HUES6 (cell line): ENCODE measurements at regions not wholly inside any gene's neighbourhood (a gene's known extent, or its start where the extent isn't known, plus 50 kb on each side); places are given as distances from the start of the nearest gene placed in this dataset.

ENCODE experiments used
- H3K27ac ChIP-seq: 2 replicates; pipeline ENCODE4 v1.7.0; 2013; ENCODE audit warnings: low read depth, mild to moderate bottlenecking, low read length, inconsistent platforms
- H3K27me3 ChIP-seq: 2 replicates; pipeline ENCODE4 v1.6.1; 2013; ENCODE audit warnings: low read length; ENCODE audit not compliant: control insufficient read depth, insufficient read depth
- H3K36me3 ChIP-seq: 2 replicates; pipeline ENCODE4 v1.6.1; 2013; ENCODE audit warnings: low read length; ENCODE audit not compliant: control insufficient read depth, insufficient read depth
- H3K4me1 ChIP-seq: 2 replicates; pipeline ENCODE4 v1.6.1; 2013; ENCODE audit warnings: low read length; ENCODE audit not compliant: control insufficient read depth, insufficient read depth
- H3K4me3 ChIP-seq: 2 replicates; pipeline ENCODE4 v1.5.1; 2013; ENCODE audit warnings: low read depth, low read length
- H3K9ac ChIP-seq: one replicate; pipeline ENCODE4 v1.6.1; 2013; ENCODE audit warnings: mild to moderate bottlenecking, low read length
- H3K9me3 ChIP-seq: 2 replicates; pipeline ENCODE4 v1.6.1; 2013; ENCODE audit warnings: low read depth, low read length; ENCODE audit not compliant: control insufficient read depth, insufficient read depth

DNA sequence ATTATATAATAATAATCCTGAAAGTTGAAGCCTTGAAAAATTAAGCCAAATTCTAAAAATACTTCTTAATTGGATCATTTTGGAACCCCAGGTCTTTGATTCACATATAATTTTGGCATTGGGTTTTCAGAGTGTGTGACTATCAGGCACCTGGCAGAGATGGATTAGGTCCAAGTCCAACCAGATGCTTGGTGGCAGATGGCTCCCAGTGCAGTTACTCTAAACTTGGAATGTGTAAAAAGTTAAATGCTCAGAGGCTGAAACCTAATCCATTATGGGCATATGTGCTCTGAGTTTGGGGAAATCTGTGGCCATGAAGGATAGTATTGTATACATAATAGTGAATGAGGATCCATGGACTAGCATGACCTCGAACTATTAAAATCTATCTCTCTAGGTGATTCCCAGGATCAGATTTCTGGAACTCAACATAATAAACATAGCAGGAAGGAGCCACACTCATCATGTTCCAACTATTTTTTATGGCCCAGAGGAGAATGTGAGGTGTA lies 333.0 kb downstream of the RPRM start:
- Histone ChIP-seq H3K4me3 (no peak overlapping the region), H3K27me3 (no peaks in the 10 kb centered on the region), H3K4me1 (peaks cover 3% of the 10 kb centered on the region; the same call in 1 of the 2 replicates), H3K9ac (no peak overlapping the region), H3K27ac (no peak overlapping the region), H3K36me3 (no peaks in the 10 kb centered on the region), H3K9me3 (no peaks in the 10 kb centered on the region)

DNA sequence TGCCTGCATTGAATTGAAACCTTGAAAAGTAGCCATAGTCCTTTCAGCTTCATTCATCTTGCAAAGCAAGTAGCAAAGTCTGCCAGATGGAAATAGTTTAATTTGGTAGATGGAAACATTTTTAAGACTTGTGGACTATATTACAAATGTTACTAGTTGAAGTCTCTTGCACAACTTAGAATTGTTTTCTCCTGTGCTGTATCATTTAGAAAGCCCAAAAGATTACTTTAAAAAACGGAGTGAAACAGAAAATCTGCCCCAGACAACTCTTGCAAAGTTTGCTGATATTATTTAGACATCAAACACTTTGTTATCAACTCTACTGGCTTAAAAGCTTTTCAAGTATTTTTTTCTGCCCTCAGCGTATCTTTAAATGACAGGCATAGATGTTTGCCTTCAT lies 335.0 kb downstream of the RPRM start:
- Histone ChIP-seq H3K36me3 (no peaks in the 10 kb centered on the region), H3K4me1 (peaks cover 3% of the 10 kb centered on the region; the same call in 1 of the 2 replicates), H3K27ac (no peak overlapping the region), H3K4me3 (no peak overlapping the region), H3K9me3 (no peaks in the 10 kb centered on the region), H3K9ac (no peak overlapping the region), H3K27me3 (no peaks in the 10 kb centered on the region)

DNA sequence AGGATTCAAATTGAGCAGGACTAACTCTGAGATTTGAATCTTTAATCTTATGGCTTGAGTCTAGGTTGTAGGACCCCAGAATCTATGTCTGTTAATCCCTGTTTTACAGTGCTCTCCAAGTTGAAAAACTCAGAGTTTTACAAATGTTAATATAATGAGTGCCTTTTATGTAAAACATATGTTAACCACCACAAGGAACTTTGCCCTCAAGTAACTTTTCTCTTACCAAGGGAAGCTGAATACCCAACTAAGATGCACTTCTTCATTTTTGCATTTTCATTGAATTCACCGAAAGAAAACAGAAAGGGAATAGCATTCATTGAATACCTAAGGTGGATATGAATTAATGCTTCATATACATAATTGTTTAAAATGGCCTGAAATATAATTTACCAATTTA lies 338.1 kb downstream of the RPRM start:
- H3K4me1 ChIP-seq: peaks cover 3% of the 10 kb centered on the region; the same call in 1 of the 2 replicates
- no peaks in the 10 kb centered on the region for H3K36me3 ChIP-seq
- no peak overlapping the region for H3K4me3 ChIP-seq
- H3K27me3 ChIP-seq: no peaks in the 10 kb centered on the region
- no peak overlapping the region for H3K9ac ChIP-seq
- H3K9me3 ChIP-seq: no peaks in the 10 kb centered on the region
- no peak overlapping the region for H3K27ac ChIP-seq

DNA sequence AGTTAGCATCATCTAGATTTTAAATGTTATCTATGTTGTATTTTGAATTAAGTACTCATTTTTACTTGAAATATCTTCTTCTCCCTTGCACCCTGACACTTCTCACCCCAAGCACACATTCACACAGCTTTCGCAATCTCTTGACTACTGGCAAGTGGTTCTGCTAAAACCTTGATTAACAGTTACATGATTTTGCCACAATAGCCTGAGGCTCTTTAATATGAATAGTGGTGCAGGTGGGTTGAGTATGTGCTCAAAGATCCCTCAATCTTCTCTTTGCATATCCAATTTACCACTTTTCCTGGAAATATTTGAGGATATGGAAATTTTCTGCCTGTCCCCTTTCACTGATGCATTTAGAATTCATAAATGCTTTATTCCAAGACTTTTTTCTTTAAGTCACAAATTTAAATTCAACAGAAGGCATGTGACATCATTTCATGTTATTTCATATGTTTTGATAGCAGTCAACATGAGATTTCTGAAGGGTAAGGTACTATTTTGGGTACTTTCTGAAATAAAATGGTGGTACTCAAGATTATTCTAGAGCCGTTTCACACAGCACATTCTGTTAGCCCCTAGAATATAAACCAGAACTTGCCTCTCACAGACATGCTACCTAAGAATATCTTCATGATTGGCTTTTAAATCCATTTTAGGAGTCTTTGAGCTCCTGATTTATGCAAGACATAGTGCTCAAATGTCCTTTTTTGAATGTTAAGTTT lies 339.7 kb downstream of the RPRM start:
- no peak overlapping the region for H3K27ac ChIP-seq
- no peaks in the 10 kb centered on the region for H3K36me3 ChIP-seq
- H3K9me3 ChIP-seq: no peaks in the 10 kb centered on the region
- no peak overlapping the region for H3K9ac ChIP-seq
- H3K4me1 ChIP-seq: peaks cover 3% of the 10 kb centered on the region; the same call in 1 of the 2 replicates
- no peaks in the 10 kb centered on the region for H3K27me3 ChIP-seq
- H3K4me3 ChIP-seq: no peak overlapping the region

DNA sequence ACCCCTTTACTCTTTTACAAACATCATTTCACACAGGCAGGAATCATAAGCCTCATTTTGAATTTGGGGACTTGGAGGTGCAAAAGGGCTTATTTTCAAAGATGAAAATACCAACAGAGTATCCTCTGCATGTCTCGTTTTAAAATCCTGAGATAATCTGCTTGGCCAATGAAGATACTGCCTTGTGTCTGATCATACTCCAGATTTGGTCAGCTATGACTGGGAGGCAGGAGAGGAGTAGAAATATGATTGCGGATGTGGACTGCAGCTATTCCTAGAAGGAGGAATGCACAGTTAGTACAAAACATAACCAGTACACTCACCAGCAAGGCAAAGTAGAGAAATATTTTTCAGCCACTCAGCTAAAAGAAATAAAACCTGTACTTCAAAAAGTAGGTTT lies 342.3 kb downstream of the RPRM start:
- peaks cover 3% of the 10 kb centered on the region; the same call in 1 of the 2 replicates for H3K4me1 ChIP-seq
- H3K9me3 ChIP-seq: 0 out of 2 replicates have a peak, but pooled peaks cover 4% of the 10 kb centered on the region
- no peaks in the 10 kb centered on the region for H3K36me3 ChIP-seq
- no peak overlapping the region for H3K4me3 ChIP-seq
- H3K9ac ChIP-seq: no peak overlapping the region
- no peaks in the 10 kb centered on the region for H3K27me3 ChIP-seq
- H3K27ac ChIP-seq: no peak overlapping the region

DNA sequence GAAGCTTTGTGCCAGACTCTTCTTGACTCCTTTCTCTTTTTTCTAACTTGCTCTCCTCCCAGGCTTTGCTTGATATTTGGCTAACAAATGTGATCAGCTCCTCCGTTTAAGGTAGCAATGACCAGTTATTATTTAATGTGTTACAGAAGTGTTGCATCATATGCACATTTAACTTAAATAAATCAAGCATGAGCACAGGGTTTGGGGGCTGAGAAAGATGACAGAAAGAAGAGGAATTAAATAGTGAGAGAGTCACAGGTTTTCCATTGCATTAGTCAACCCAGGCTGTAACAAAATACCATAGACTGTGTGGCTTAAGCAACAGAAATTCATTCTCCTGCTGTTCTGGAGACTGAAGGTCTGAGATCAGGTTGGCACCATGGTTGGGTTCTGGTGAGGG lies 343.8 kb downstream of the RPRM start:
- H3K4me3 ChIP-seq: no peak overlapping the region
- no peak overlapping the region for H3K9ac ChIP-seq
- no peaks in the 10 kb centered on the region for H3K27me3 ChIP-seq
- no peaks in the 10 kb centered on the region for H3K36me3 ChIP-seq
- H3K9me3 ChIP-seq: 0 out of 2 replicates have a peak, but pooled peaks cover 4% of the 10 kb centered on the region
- H3K4me1 ChIP-seq: no peaks in the 10 kb centered on the region
- H3K27ac ChIP-seq: no peak overlapping the region

DNA sequence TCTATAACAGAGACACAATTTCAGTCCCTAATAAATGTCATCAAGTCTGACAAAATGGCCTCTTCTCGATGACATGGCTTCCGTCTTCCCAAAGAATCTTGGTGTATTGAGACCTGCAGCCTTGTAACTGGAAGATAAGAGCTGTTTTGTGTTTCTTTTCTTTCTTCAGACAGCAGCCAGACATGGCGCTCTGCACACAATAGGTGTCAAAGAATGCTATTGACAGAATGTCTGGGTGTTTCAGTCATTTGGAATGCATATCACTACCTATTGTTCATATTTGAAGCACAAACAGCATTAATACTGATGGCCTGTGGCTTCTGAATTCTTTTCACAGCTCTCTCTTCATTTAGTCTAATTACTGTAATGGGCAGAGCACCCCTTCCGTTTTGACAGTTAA lies 344.8 kb downstream of the RPRM start:
- Histone ChIP-seq H3K27ac (no peak overlapping the region), H3K9me3 (0 out of 2 replicates have a peak, but pooled peaks cover 4% of the 10 kb centered on the region), H3K36me3 (no peaks in the 10 kb centered on the region), H3K4me3 (no peak overlapping the region), H3K4me1 (no peaks in the 10 kb centered on the region), H3K9ac (no peak overlapping the region), H3K27me3 (no peaks in the 10 kb centered on the region)

DNA sequence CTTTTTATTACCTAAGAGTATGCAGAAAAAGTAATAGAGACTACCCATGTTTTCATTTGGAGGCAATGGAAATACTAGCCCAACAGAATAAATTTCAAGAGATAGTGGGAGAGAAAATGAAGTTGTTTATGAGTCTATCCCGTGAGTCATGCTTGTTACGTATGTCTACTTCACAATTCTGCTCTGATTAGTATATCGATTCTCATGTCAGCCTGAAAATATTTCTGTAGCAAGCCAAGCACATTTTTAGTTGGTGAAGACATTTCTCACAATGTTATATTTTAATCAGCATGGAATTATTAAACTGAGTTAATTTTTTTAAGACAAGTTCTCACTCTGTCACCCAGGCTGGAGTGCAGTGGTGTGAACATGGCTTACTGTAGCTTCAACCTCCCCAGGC lies 346.1 kb downstream of the RPRM start:
- H3K27me3 ChIP-seq: no peaks in the 10 kb centered on the region
- no peak overlapping the region for H3K27ac ChIP-seq
- H3K4me1 ChIP-seq: no peaks in the 10 kb centered on the region
- no peaks in the 10 kb centered on the region for H3K36me3 ChIP-seq
- H3K4me3 ChIP-seq: no peak overlapping the region
- H3K9ac ChIP-seq: no peak overlapping the region
- peaks cover 9% of the 10 kb centered on the region; the same call in 1 of the 2 replicates for H3K9me3 ChIP-seq

DNA sequence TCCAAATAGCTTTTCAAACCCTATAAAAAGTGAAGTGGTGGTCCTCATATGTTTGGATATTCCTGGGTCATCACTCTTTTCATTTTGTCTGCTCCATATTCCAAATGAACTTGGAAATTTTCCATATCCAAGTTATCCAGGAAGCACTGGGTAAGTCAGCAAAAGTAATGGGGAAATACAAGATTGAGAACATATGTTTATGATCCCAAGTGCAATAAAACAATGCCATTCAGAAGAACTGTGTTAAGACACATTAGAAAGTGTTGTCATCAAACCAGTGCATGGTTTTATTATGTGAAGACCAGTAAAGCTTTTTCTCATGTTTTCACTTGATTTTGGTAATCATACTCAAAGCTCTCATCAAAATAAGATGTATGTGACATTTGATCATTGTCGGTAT lies 363.4 kb downstream of the RPRM start:
- Histone ChIP-seq H3K4me1 (no peaks in the 10 kb centered on the region), H3K9me3 (no peaks in the 10 kb centered on the region), H3K27ac (no peak overlapping the region), H3K36me3 (no peaks in the 10 kb centered on the region), H3K9ac (no peak overlapping the region), H3K4me3 (no peak overlapping the region), H3K27me3 (no peaks in the 10 kb centered on the region)

DNA sequence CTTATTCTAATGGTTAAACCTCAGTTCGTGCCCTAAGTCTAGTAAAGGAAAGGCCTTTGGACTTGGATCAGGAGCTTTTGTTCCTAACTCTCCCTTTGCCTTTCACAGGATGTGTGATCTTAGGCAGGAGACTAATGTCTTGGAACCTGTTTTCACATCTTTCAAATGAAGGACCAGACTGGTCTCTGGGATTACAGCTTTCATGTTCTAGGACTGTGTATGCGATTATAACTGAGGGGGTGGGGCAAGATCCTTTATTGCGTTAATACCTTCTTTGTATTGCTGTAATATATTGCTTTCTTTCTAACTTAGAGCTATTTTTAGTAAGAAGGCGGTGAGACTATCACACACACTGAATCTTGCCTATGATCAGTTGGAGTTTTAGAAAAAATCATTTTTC lies 368.1 kb downstream of the RPRM start:
- Histone ChIP-seq H3K27me3 (no peaks in the 10 kb centered on the region), H3K36me3 (no peaks in the 10 kb centered on the region), H3K27ac (no peak overlapping the region), H3K9ac (no peak overlapping the region), H3K4me3 (no peak overlapping the region), H3K9me3 (no peaks in the 10 kb centered on the region), H3K4me1 (no peaks in the 10 kb centered on the region)

DNA sequence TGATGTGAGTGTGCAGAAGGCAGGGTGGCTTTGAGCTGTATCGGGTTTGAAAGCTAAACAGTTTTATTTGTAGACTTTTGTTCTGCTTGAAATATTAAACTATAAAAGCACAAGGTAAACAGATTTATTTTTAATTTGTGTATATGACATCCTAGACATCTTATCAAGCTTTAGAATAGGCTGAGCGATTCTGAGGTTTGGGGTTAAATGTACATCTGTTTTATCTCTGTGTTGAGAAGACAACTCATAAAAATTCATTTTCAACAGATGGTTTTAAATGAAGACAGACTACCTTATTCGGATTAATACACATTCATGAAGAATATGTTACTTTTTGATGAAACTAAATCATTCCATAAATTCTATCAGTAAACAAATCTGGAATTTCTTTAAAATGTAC lies 368.8 kb downstream of the RPRM start:
- no peaks in the 10 kb centered on the region for H3K27me3 ChIP-seq
- H3K9me3 ChIP-seq: no peaks in the 10 kb centered on the region
- H3K4me1 ChIP-seq: no peaks in the 10 kb centered on the region
- no peaks in the 10 kb centered on the region for H3K36me3 ChIP-seq
- H3K4me3 ChIP-seq: no peak overlapping the region
- H3K9ac ChIP-seq: no peak overlapping the region
- no peak overlapping the region for H3K27ac ChIP-seq
